Nephron (organoid): ENCODE measurements at regions not wholly inside any gene's neighbourhood (a gene's known extent, or its start where the extent isn't known, plus 50 kb on each side); places are given as distances from the start of the nearest gene placed in this dataset.

Experiments
- H3K27ac Mint-ChIP-seq, 3 experiments: 2 replicates each; pipeline ENCODE4 v1.8.0; 2020; ENCODE audit warnings: mixed read lengths in 3 of 3, mild to moderate bottlenecking in 2 of 3, moderate library complexity in 1 of 3
- H3K27me3 Mint-ChIP-seq: 2 replicates; pipeline ENCODE4 v1.8.0; 2021; ENCODE audit warnings: low read depth, mild to moderate bottlenecking, moderate library complexity, mixed read lengths
- H3K36me3 Mint-ChIP-seq: 2 replicates; pipeline ENCODE4 v1.8.0; 2020; ENCODE audit warnings: low read depth, mixed read lengths
- H3K4me1 Mint-ChIP-seq: 2 replicates; pipeline ENCODE4 v1.8.0; 2020; ENCODE audit warnings: mixed read lengths
- H3K4me3 Mint-ChIP-seq, 3 experiments: 2 replicates each; pipeline ENCODE4 v1.8.0; 2020; ENCODE audit warnings: mild to moderate bottlenecking in 3 of 3, mixed read lengths in 3 of 3, moderate library complexity in 2 of 3
- H3K9me3 Mint-ChIP-seq: 2 replicates; pipeline ENCODE4 v1.8.0; 2020; ENCODE audit warnings: mixed read lengths
- TF ChIP-seq, protein P1 (sequence below), 3 experiments: fragments of 200-600 bp; sonication (generic); IDR thresholded peaks; one replicate each; pipeline ENCODE4 v1.5.0; 2021; ENCODE audit warnings: antibody characterized with exemption in 3 of 3; ENCODE audit not compliant: unreplicated experiment in 3 of 3

DNA sequence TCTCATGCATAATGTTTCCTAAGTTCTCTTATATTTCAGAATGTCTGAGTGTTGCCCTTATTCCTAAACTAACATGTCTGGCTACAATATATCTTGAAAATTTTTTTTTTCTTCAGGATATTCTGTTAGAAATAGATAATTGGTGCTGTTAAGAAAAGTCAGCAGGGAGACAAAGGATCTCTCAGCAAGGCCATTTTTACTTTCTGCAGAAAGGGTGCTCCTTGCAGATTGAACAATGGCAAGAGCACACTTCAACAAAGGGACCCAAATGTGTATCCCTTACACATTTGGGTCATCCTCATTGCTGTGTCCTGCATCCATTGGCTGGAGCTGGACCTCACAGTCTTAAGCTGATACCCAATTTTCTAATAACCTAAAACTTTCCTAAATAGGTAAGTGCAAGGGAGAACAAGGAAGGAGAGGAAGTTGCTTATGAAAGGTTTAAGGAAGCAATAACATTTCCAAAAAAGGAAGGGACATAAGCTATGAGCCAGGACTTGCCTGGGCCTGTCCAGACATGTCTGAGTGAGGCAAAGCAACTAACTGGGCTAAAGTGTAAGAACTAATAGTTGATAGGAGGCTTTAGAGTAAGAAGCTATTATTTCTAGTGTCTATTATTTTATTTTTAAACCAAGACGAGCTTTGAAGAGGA, 429.6 kb downstream of the BCKDHB start:
- Mint-ChIP-seq H3K9me3 (peaks cover 15% of the 10 kb centered on the region), H3K4me3 (no peak overlapping the region), H3K27me3 (no peaks in the 10 kb centered on the region), H3K4me1 (peaks cover 4% of the 10 kb centered on the region), H3K36me3 (no peaks in the 10 kb centered on the region), H3K27ac (peak overlapping the region; percentile 3 to 83 (median 30))
- TF ChIP-seq, protein P1, sequence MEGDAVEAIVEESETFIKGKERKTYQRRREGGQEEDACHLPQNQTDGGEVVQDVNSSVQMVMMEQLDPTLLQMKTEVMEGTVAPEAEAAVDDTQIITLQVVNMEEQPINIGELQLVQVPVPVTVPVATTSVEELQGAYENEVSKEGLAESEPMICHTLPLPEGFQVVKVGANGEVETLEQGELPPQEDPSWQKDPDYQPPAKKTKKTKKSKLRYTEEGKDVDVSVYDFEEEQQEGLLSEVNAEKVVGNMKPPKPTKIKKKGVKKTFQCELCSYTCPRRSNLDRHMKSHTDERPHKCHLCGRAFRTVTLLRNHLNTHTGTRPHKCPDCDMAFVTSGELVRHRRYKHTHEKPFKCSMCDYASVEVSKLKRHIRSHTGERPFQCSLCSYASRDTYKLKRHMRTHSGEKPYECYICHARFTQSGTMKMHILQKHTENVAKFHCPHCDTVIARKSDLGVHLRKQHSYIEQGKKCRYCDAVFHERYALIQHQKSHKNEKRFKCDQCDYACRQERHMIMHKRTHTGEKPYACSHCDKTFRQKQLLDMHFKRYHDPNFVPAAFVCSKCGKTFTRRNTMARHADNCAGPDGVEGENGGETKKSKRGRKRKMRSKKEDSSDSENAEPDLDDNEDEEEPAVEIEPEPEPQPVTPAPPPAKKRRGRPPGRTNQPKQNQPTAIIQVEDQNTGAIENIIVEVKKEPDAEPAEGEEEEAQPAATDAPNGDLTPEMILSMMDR (IDR thresholded peaks at IDR 0.05; ENCODE audit: unreplicated experiment in 3 of 3): no peak

DNA sequence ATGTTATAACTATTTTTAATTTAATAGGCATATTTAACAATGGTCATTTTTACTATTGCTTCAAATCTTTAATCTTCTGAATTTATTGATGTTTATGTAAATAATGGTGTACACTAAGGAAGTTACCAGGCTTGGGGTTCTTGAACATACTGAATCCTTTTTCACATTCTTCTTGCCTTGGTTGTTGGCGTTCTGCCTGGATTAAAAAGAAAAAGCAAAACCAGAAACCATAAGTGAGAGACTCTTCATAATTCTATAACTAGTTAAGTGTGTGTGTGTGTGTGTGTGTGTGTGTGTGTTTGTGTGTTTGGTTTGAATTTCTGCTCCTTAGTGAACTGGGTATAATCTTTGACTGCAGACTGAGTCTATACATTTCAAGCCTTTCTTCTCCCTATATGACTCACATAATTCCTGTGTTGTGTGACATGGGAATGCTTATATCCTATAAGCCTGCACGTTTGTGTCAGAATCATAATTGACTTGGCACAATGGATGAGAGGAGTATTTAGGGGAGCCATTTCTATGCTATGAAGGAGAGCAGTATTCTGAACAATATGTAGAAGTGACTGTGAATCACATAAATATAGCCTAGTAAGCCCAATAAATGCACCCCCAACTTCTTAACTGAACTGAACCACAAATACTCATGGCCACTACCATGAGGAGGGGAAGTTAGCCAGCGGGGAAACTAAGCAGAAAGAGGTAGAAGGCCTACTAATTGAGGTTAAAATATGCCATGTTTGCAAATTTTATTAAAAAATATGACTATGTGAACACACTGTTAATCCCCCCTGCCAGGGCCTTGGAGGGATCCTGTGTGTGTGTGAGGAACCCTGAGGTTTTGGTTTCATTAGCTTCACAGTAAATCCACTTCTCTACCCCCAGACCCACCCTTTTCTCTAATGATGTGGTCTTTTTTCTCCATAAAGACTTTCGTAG, 425.5 kb downstream of the BCKDHB start:
- Mint-ChIP-seq H3K36me3 (no peaks in the 10 kb centered on the region), H3K9me3 (peaks cover 4% of the 10 kb centered on the region), H3K4me3 (no peak overlapping the region), H3K4me1 (peaks cover under 1% of the 10 kb centered on the region), H3K27ac (no peak overlapping the region), H3K27me3 (no peaks in the 10 kb centered on the region)
- TF ChIP-seq, protein P1 (IDR thresholded peaks at IDR 0.05; ENCODE audit: unreplicated experiment in 3 of 3): no peak

DNA sequence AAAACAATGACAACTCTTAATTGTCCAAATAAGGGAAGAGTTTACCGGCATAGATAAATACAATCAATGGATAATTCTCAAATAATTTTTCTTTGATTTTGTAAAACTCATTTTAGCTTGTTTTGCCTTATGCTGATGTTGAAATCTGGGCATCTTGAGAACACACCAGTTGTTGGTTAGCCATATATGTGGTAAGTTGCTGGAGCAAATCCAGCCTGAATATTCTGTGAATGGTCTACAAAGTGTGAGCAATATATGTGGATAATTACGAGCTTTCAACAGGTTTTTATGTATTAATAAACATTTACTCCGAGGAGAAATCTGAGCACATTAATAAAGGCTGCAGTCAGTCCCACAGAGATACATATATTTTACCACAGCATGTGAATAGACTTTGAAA, 423.6 kb downstream of the BCKDHB start:
- no peaks in the 10 kb centered on the region for H3K9me3 Mint-ChIP-seq
- peaks cover 9% of the 10 kb centered on the region for H3K4me1 Mint-ChIP-seq
- no peaks in the 10 kb centered on the region for H3K36me3 Mint-ChIP-seq
- TF ChIP-seq, protein P1 (IDR thresholded peaks at IDR 0.05; ENCODE audit: unreplicated experiment in 3 of 3): no peak
- H3K4me3 Mint-ChIP-seq: no peak overlapping the region
- H3K27ac Mint-ChIP-seq: no peak overlapping the region
- no peaks in the 10 kb centered on the region for H3K27me3 Mint-ChIP-seq

DNA sequence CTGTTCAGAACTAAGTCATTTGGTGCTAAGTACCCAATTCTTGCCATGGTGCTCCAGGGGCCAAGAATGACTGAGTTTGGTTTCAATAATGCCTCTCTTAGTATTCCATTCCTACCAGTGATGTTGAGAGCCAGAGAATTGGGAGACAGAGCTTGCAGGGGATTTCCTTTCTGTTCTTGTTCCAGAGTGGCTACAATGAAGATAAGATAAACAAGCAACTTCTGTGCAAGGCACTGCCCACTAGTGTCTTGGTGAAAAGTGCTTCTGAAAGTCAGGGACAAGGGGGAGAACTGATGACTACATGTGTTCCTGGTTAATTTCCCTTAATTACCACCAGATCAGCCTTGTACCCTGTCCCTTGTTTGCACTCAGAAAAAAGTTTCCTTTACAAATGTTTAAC, 421.6 kb downstream of the BCKDHB start:
- H3K27ac Mint-ChIP-seq: no peak overlapping the region
- no peak overlapping the region for H3K4me3 Mint-ChIP-seq
- TF ChIP-seq, protein P1 (IDR thresholded peaks at IDR 0.05; ENCODE audit: unreplicated experiment in 3 of 3): no peak
- no peaks in the 10 kb centered on the region for H3K27me3 Mint-ChIP-seq
- H3K36me3 Mint-ChIP-seq: no peaks in the 10 kb centered on the region
- peaks cover 20% of the 10 kb centered on the region for H3K4me1 Mint-ChIP-seq
- H3K9me3 Mint-ChIP-seq: no peaks in the 10 kb centered on the region

DNA sequence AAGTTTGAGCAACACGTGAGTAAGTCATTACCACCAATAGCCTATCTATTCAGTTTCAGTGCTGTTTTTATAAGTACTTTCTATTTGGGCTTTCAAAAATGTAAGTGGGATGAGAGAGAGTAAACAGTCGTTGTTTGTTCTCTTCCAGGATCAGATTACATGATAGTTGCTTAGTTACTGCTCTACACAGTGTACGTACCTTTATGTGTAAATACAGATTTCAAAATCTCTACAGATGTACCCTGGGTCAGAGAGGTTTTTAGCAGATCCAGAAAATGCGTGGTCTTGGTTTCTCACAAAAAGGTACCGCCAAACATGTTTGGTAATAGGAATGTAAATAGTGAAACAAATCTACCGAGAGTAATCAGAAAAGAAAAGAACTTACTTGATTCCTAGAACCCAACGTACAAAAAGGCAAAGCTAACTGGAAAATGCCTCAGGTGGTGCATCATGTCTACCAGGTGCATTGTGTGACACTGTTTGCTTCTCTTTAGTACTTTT, 421.1 kb downstream of the BCKDHB start:
- Mint-ChIP-seq H3K27me3 (no peaks in the 10 kb centered on the region), H3K9me3 (no peaks in the 10 kb centered on the region), H3K27ac (no peak overlapping the region), H3K4me3 (no peak overlapping the region), H3K4me1 (peaks cover 25% of the 10 kb centered on the region), H3K36me3 (no peaks in the 10 kb centered on the region)
- TF ChIP-seq, protein P1 (IDR thresholded peaks at IDR 0.05; ENCODE audit: unreplicated experiment in 3 of 3): no peak
